Body of pancreas (tissue), 4 donors: ENCODE measurements at regions not wholly inside any gene's neighbourhood (a gene's known extent, or its start where the extent isn't known, plus 50 kb on each side); places are given as distances from the start of the nearest gene placed in this dataset.

ENCODE experiments used
- CTCF ChIP-seq, 7 experiments: fragments of 450-650 bp in 4 of 7; fragments of 200-600 bp in 3 of 7; sonication (generic) in 3 of 7; IDR thresholded peaks; one replicate each; pipeline ENCODE4 v1.5.1; 2016 to 2019; ENCODE audit warnings: antibody characterized with exemption in 7 of 7
- POLR2A ChIP-seq, 3 donors: fragments of 450-650 bp; IDR thresholded peaks; one replicate each; pipeline ENCODE4 v1.6.1; 2016; ENCODE audit warnings: antibody characterized with exemption in 3 of 3, mild to moderate bottlenecking in 2 of 3

DNA sequence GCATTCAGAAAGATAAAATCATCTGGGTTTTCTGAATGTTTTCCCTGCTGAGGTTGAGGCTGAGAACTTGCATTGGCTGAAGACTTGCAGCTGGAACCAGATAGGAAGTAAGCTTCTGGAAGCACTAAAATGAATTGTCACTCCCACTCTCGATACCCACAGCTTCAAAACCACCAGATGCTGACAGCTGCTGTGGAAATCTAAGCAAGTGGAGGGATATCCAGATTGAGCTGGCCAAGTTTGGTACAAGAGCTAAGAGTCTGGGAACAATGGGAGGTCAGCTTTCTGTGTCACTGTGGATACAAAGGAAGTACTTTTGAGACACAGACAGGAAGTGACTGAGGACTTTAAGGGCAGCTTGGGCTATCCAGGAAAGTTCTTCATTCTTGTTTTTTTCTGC lies 51.3 kb upstream of the CD44 start:
- TF ChIP-seq CTCF (IDR thresholded peaks at IDR 0.05), result no peak
- no peak for TF ChIP-seq POLR2A (IDR thresholded peaks at IDR 0.05)
